Loucy (cell line): ENCODE measurements at regions not wholly inside any gene's neighbourhood (a gene's known extent, or its start where the extent isn't known, plus 50 kb on each side); places are given as distances from the start of the nearest gene placed in this dataset.

ENCODE experiments used
- H2AFZ ChIP-seq: fragments of 200-600 bp; sonication (generic); 2 replicates; pipeline ENCODE4 v1.6.0; 2016; ENCODE audit warnings: antibody characterized with exemption, mild to moderate bottlenecking, low read length, moderate library complexity
- H3F3A ChIP-seq: fragments of 200-600 bp; 2 replicates; pipeline ENCODE4 v1.6.0; 2016; ENCODE audit warnings: antibody characterized with exemption, low read depth, mild to moderate bottlenecking
- H3K27me3 ChIP-seq: fragments of 200-600 bp; sonication (generic); 2 replicates; pipeline ENCODE4 v1.6.1; 2014; ENCODE audit warnings: low read length, mild to moderate bottlenecking; ENCODE audit not compliant: insufficient read depth, poor library complexity, severe bottlenecking
- H3K36me3 ChIP-seq: fragments of 200-600 bp; sonication (generic); 2 replicates; pipeline ENCODE4 v1.6.1; 2016; ENCODE audit warnings: low read length; ENCODE audit not compliant: insufficient read depth
- H3K4me1 ChIP-seq: fragments of 200-600 bp; sonication (generic); 2 replicates; pipeline ENCODE4 v1.5.1; 2014; ENCODE audit warnings: low read length, mild to moderate bottlenecking; ENCODE audit not compliant: insufficient read depth, poor library complexity, severe bottlenecking
- H3K4me2 ChIP-seq: fragments of 200-600 bp; sonication (generic); 2 replicates; pipeline ENCODE4 v1.6.0; 2014; ENCODE audit warnings: antibody characterized with exemption, low read length, low read depth, mild to moderate bottlenecking; ENCODE audit not compliant: poor library complexity, severe bottlenecking
- H3K4me3 ChIP-seq: fragments of 200-600 bp; sonication (generic); 2 replicates; pipeline ENCODE4 v1.5.1; 2014; ENCODE audit warnings: low read length, mild to moderate bottlenecking, mixed read lengths; ENCODE audit not compliant: poor library complexity, severe bottlenecking
- H3K79me2 ChIP-seq: fragments of 200-600 bp; sonication (generic); 2 replicates; pipeline ENCODE4 v1.6.1; 2014; ENCODE audit warnings: low read length; ENCODE audit not compliant: insufficient read depth
- H3K9ac ChIP-seq: fragments of 200-600 bp; sonication (generic); 2 replicates; pipeline ENCODE4 v1.6.0; 2014; ENCODE audit warnings: mild to moderate bottlenecking, low read depth, low read length, moderate library complexity; ENCODE audit not compliant: poor library complexity, severe bottlenecking
- H3K9me2 ChIP-seq: fragments of 200-600 bp; sonication (generic); replicated peaks from 2 replicates; pipeline ENCODE4 v1.6.1; 2016; ENCODE audit warnings: low read depth, low read length, mixed read lengths
- H3K9me3 ChIP-seq: fragments of 200-600 bp; sonication (generic); 2 replicates; pipeline ENCODE4 v1.6.1; 2014; ENCODE audit warnings: mild to moderate bottlenecking, antibody characterized with exemption, low read length, low read depth; ENCODE audit not compliant: insufficient read depth
- H4K20me1 ChIP-seq: fragments of 200-600 bp; sonication (generic); 2 replicates; pipeline ENCODE4 v1.6.0; 2014; ENCODE audit warnings: antibody characterized with exemption, low read length, mild to moderate bottlenecking; ENCODE audit not compliant: insufficient read depth, poor library complexity, severe bottlenecking
- CTCF ChIP-seq: fragments of 200-600 bp; sonication (generic); conservative IDR thresholded peaks from 2 replicates; pipeline ENCODE4 v1.5.1; 2014; ENCODE audit warnings: mild to moderate bottlenecking, antibody characterized with exemption, low read length
- EZH2phosphoT487 ChIP-seq: fragments of 200-600 bp; IDR thresholded peaks from 2 replicates; pipeline ENCODE4 v1.6.1; 2018; ENCODE audit warnings: antibody characterized with exemption, mild to moderate bottlenecking, moderate library complexity, borderline replicate concordance

DNA sequence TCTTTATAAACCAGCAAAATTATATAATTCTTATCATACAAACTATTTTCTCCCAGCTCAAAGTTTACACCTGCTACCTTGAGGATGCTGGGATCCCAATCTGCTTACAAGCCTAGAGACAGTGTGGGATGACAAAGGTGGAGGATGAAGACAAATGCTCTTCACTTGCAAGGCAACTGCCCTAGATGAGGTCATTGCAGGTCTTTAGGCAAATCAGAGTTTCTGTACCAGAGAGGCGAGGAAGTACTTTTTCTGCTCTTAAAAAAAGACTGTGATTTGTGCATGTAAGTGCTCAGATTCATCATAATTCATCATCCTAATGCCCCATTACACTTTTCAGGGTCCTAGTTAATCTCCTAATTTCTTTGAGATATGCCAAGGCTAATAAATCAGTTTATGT is 376.1 kb downstream of the ZPLD1 start:
- Histone ChIP-seq H3K36me3 (no peaks in the 10 kb centered on the region), H3F3A (no peaks in the 10 kb centered on the region), H3K9me3 (no peaks in the 10 kb centered on the region), H3K9me2 (no peaks in the 10 kb centered on the region), H3K9ac (no peak overlapping the region), H3K4me3 (no peak overlapping the region), H3K4me1 (no peaks in the 10 kb centered on the region), H4K20me1 (no peaks in the 10 kb centered on the region), H3K79me2 (no peaks in the 10 kb centered on the region), H3K27me3 (no peaks in the 10 kb centered on the region), H3K4me2 (no peak overlapping the region), H2AFZ (no peak overlapping the region)
- TF ChIP-seq EZH2phosphoT487 (no peak), CTCF (no peak)

DNA sequence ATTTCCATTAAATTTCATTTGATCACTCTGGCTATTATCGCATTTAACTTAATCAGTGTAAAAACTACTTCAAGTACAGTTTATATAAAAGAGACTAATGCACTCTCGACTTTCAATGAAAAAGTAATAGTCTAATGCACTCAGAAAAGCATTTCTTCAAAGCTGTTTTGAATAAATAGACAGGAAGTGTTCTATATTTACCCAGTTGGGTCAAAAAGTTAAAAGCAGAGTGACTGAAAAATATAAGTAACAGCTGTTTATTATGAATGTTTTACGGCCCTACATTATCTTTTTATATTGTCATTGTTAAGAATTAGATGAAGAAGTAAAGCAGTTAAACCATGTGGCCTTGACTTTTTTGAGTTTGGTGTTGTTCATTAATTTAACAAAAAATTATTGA is 391.8 kb downstream of the ZPLD1 start:
- Histone ChIP-seq H4K20me1 (no peaks in the 10 kb centered on the region), H2AFZ (no peak overlapping the region), H3K9me2 (no peaks in the 10 kb centered on the region), H3K4me1 (peaks cover 12% of the 10 kb centered on the region), H3K4me3 (no peak overlapping the region), H3K9me3 (no peaks in the 10 kb centered on the region), H3K4me2 (no peak overlapping the region), H3K36me3 (no peaks in the 10 kb centered on the region), H3F3A (0 out of 2 replicates have a peak, but pooled peaks cover 2% of the 10 kb centered on the region), H3K9ac (no peak overlapping the region), H3K79me2 (no peaks in the 10 kb centered on the region), H3K27me3 (no peaks in the 10 kb centered on the region)
- no peak for TF ChIP-seq EZH2phosphoT487
- no peak for TF ChIP-seq CTCF

DNA sequence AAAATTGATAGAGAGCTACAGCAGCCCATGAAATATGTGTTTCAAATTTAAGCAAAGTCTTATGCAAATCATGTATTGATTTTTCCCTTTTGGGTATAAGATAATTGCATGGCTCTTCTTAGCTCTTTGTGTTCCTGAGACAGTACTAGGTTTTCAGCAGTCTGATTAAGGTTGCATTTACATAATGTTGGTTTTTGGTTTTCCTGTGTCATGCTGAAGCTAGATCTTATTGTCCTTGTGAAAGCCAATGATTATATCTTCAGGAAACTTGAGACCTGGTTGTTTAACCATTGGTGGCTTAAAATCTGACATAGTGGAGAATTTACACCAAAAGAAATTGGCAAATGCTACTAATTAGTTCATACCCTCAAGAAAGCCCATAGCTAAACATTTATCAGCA is 392.6 kb downstream of the ZPLD1 start:
- H3K4me3 ChIP-seq, result no peak overlapping the region
- no peak overlapping the region for H3K9ac ChIP-seq
- H3K27me3 ChIP-seq, result no peaks in the 10 kb centered on the region
- H3K36me3 ChIP-seq, result no peaks in the 10 kb centered on the region
- TF ChIP-seq EZH2phosphoT487, result no peak; the same call in 1 of the 2 replicates
- TF ChIP-seq CTCF, result no peak
- H3K4me2 ChIP-seq, result no peak overlapping the region
- H3K79me2 ChIP-seq, result no peaks in the 10 kb centered on the region
- H3K9me3 ChIP-seq, result no peaks in the 10 kb centered on the region
- no peaks in the 10 kb centered on the region for H4K20me1 ChIP-seq
- peaks cover 12% of the 10 kb centered on the region for H3K4me1 ChIP-seq
- H2AFZ ChIP-seq, result no peak overlapping the region
- H3F3A ChIP-seq, result 0 out of 2 replicates have a peak, but pooled peaks cover 2% of the 10 kb centered on the region
- H3K9me2 ChIP-seq, result no peaks in the 10 kb centered on the region
